Prostate gland (tissue), 2 donors: ENCODE measurements at regions not wholly inside any gene's neighbourhood (a gene's known extent, or its start where the extent isn't known, plus 50 kb on each side); places are given as distances from the start of the nearest gene placed in this dataset.

ENCODE experiments used
- CTCF ChIP-seq, 4 experiments: fragments of 200-600 bp in 2 of 4; fragments of 450-650 bp in 2 of 4; sonication (generic) in 2 of 4; IDR thresholded peaks; 1 replicate in 3 of 4; 2 replicates in 1 of 4; pipeline ENCODE4 v1.5.1; 2016 to 2019; ENCODE audit warnings: antibody characterized with exemption in 4 of 4, mild to moderate bottlenecking in 2 of 4, moderate library complexity in 2 of 4
- POLR2A ChIP-seq: fragments of 450-650 bp; IDR thresholded peaks from one replicate; pipeline ENCODE4 v1.6.1; 2016; ENCODE audit warnings: antibody characterized with exemption, mild to moderate bottlenecking
- POLR2AphosphoS5 ChIP-seq: sonication (generic); formaldehyde crosslinking; IDR thresholded peaks from one replicate; pipeline ENCODE4 v1.6.1; 2017; ENCODE audit warnings: antibody characterized with exemption

- TF ChIP-seq CTCF (IDR thresholded peaks at IDR 0.05) (no peak), POLR2AphosphoS5 (no peak), POLR2A (no peak)
These were observed 620.3 kb upstream of the WWC1 start for GRCh38 chr5:167671176-167671575.
